Colonic mucosa (tissue), 4 donors: ENCODE measurements at regions not wholly inside any gene's neighbourhood (a gene's known extent, or its start where the extent isn't known, plus 50 kb on each side); places are given as distances from the start of the nearest gene placed in this dataset.

ENCODE experiments used
- DNase-seq: peaks from one replicate; pipeline ENCODE4 v3.0.0-alpha.2; 2020
- H3K27ac ChIP-seq: fragments of 200-600 bp; one replicate; pipeline ENCODE4 v1.8.0; 2021
- H3K27me3 ChIP-seq: fragments of 200-600 bp; one replicate; pipeline ENCODE4 v1.8.0; 2021
- H3K36me3 ChIP-seq: fragments of 200-600 bp; one replicate; pipeline ENCODE4 v1.8.0; 2021
- H3K4me1 ChIP-seq: fragments of 200-600 bp; one replicate; pipeline ENCODE4 v1.8.0; 2021; ENCODE audit warnings: mild to moderate bottlenecking
- H3K4me3 ChIP-seq: fragments of 200-600 bp; one replicate; pipeline ENCODE4 v1.8.0; 2021
- H3K9ac ChIP-seq, 2 donors: one replicate each; pipeline ENCODE4 v1.7.0; 2013; ENCODE audit warnings: control low read depth in 2 of 2, low read depth in 2 of 2, low read length in 2 of 2
- H3K9me3 ChIP-seq: fragments of 200-600 bp; one replicate; pipeline ENCODE4 v1.8.0; 2021
- CTCF ChIP-seq: fragments of 200-600 bp; IDR thresholded peaks from one replicate; pipeline ENCODE4 v1.8.0; 2022; ENCODE audit warnings: antibody characterized with exemption, mild to moderate bottlenecking
- intact Hi-C: fragments of 100-400 bp; cut with DNase I; formaldehyde crosslinking; loops from one replicate; pipeline ENCODE4 v1.14.1; 2022
- donor health status: healthy.
- donor health status: DM: no; HTN: no; CAD: no.
- donor health status: DM: no; HTN: no; CAD: no.

- H3K4me1 ChIP-seq, result no peaks in the 10 kb centered on the region
- H3K9ac ChIP-seq, result no peak overlapping the region
- H3K36me3 ChIP-seq, result no peaks in the 10 kb centered on the region
- no peak overlapping the region for H3K27ac ChIP-seq
- intact Hi-C loops, result no loop called here
- H3K27me3 ChIP-seq, result no peaks in the 10 kb centered on the region
- H3K4me3 ChIP-seq, result no peak overlapping the region
- no peak for DNase-seq
- no peaks in the 10 kb centered on the region for H3K9me3 ChIP-seq
- TF ChIP-seq CTCF, result no peak
These were observed 339.7 kb upstream of the NR2F2 start for GRCh38 chr15:95990833-95991232.

GRCh38 chr15:95994418-95994817 lies 336.1 kb upstream of the NR2F2 start:
- Histone ChIP-seq H3K36me3 (no peaks in the 10 kb centered on the region), H3K27me3 (no peaks in the 10 kb centered on the region), H3K27ac (no peak overlapping the region), H3K4me3 (no peak overlapping the region), H3K9ac (no peak overlapping the region), H3K9me3 (no peaks in the 10 kb centered on the region), H3K4me1 (no peaks in the 10 kb centered on the region)
- no peak for TF ChIP-seq CTCF
- intact Hi-C loops, result no loop called here
- DNase-seq, result no peak

DNA sequence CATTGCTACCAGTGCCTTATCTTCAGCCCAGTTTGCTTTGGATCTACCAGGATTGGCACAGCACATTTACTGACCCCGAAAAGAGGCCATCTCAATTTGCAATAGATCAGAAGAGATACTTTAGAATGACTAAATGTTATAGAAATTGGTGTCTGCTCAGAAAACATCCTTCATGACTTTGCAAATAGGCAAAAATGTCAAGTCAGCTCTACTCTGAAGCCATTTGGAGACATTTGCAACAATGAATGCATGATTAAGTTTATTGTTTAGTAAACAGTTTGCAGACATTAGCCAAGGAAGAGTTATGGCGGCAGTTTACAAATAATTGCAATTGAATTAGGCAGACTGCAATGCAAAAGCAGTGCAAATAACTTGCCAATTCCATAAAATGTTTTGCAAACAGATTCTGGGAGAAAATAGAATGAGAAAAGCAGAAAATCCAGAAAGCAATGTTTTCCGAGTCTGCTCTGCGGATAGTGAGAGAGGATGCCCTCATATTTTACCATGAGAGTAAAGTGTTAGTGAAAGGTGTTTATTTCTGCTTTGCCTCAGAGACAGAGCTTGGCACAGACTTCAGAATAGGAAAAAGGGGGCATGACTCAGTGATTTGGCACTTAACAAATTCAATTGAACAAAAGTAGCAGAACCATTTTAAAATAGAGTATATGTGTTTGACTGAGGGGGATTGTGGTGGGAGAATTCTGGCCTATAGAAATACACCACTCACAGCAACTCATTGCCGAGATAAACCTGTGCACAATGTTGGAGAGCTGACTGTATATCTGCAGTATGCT lies 334.9 kb upstream of the NR2F2 start:
- Histone ChIP-seq H3K9ac (no peak overlapping the region), H3K27me3 (no peaks in the 10 kb centered on the region), H3K4me3 (no peak overlapping the region), H3K27ac (no peak overlapping the region), H3K4me1 (no peaks in the 10 kb centered on the region), H3K9me3 (no peaks in the 10 kb centered on the region), H3K36me3 (no peaks in the 10 kb centered on the region)
- TF ChIP-seq CTCF, result no peak
- intact Hi-C loops, result no loop called here
- no peak for DNase-seq

GRCh38 chr15:95996494-95996893 lies 334.0 kb upstream of the NR2F2 start:
- no peak overlapping the region for H3K27ac ChIP-seq
- H3K27me3 ChIP-seq, result no peaks in the 10 kb centered on the region
- no peaks in the 10 kb centered on the region for H3K36me3 ChIP-seq
- no peak overlapping the region for H3K4me3 ChIP-seq
- H3K9ac ChIP-seq, result no peak overlapping the region
- no peaks in the 10 kb centered on the region for H3K9me3 ChIP-seq
- H3K4me1 ChIP-seq, result no peaks in the 10 kb centered on the region
- intact Hi-C loops, result no loop called here
- DNase-seq, result no peak
- no peak for TF ChIP-seq CTCF

- Histone ChIP-seq H3K36me3 (no peaks in the 10 kb centered on the region), H3K27me3 (no peaks in the 10 kb centered on the region), H3K4me1 (no peaks in the 10 kb centered on the region), H3K9ac (no peak overlapping the region), H3K4me3 (no peak overlapping the region), H3K9me3 (no peaks in the 10 kb centered on the region), H3K27ac (no peak overlapping the region)
- intact Hi-C loops, result no loop called here
- TF ChIP-seq CTCF, result no peak
- DNase-seq, result no peak
These were observed 331.6 kb upstream of the NR2F2 start for GRCh38 chr15:95998935-95999334.
